Spleen (tissue), 7 donors: ENCODE measurements at regions not wholly inside any gene's neighbourhood (a gene's known extent, or its start where the extent isn't known, plus 50 kb on each side); places are given as distances from the start of the nearest gene placed in this dataset.

Experiments used
- CTCF ChIP-seq, 11 experiments: fragments of 200-600 bp in 7 of 11; fragments of 450-650 bp in 4 of 11; sonication (generic) in 4 of 11; IDR thresholded peaks in 8 of 11; conservative IDR thresholded peaks in 3 of 11; 1 replicate in 7 of 11; 2 replicates in 4 of 11; pipeline versions ENCODE4 v1.4.0 to v1.8.0; 2016 to 2021; ENCODE audit warnings: antibody characterized with exemption in 11 of 11, inconsistent platforms in 4 of 11, mild to moderate bottlenecking in 1 of 11
- POLR2A ChIP-seq, 3 donors: fragments of 450-650 bp; IDR thresholded peaks; one replicate each; pipeline ENCODE4 v1.5.1; 2017; ENCODE audit warnings: antibody characterized with exemption in 3 of 3, mild to moderate bottlenecking in 1 of 3
- POLR2AphosphoS5 ChIP-seq, 3 donors: sonication (generic); formaldehyde crosslinking; IDR thresholded peaks; one replicate each; pipeline ENCODE4 v1.5.1; 2017; ENCODE audit warnings: antibody characterized with exemption in 3 of 3
- donor health status: DM: no; HTN: no; CAD: no; lungs with moderate emphysema.
- donor health status: DM: no; HTN: no; CAD: no.
- donor health status: DM: no; HTN: no; CAD: no.

GRCh38 chrX:22665818-22666217 lies 333.9 kb upstream of the DDX53 start:
- TF ChIP-seq CTCF (IDR thresholded peaks at IDR 0.05 in 8 of 11, conservative IDR thresholded peaks at IDR 0.05 in 3 of 11), result no peak
- no peak for TF ChIP-seq POLR2AphosphoS5 (IDR thresholded peaks at IDR 0.05)
- no peak for TF ChIP-seq POLR2A (IDR thresholded peaks at IDR 0.05)
